Activated CD4-positive, alpha-beta T cell treated with anti-CD3 and anti-CD28 coated beads, Interleukin-2, amount 10 ng/mL, durations not matched to agents 7 days and 5 days (primary cell): ENCODE measurements at regions not wholly inside any gene's neighbourhood (a gene's known extent, or its start where the extent isn't known, plus 50 kb on each side); places are given as distances from the start of the nearest gene placed in this dataset.
"Not testable (repeated sequence)": the region's sequence is repeated elsewhere in the genome, so short reads cannot be mapped to it uniquely, and the experiment has no call there.

Source experiments
- CTCF ChIA-PET: fragments of 350-600 bp; sonication (Branson Sonifier 250); formaldehyde crosslinking; loops from one replicate; lab custom pipeline; 2021; ENCODE audit warnings: antibody characterized with exemption; lab: Charles Lee
- POLR2A ChIA-PET: fragments of 350-600 bp; sonication (Branson Sonifier 250); formaldehyde crosslinking; loops from one replicate; lab custom pipeline; 2021; ENCODE audit warnings: antibody characterized with exemption; lab: Charles Lee
- DNase-seq: peaks from one replicate; pipeline ENCODE4 v3.0.0-alpha.2; 2020
- H3K27ac Mint-ChIP-seq: one replicate; pipeline ENCODE4 v1.8.0; 2021; ENCODE audit warnings: mild to moderate bottlenecking, moderate library complexity, mixed read lengths
- H3K27me3 Mint-ChIP-seq: one replicate; pipeline ENCODE4 v1.8.0; 2021; ENCODE audit warnings: mixed read lengths
- H3K36me3 Mint-ChIP-seq: one replicate; pipeline ENCODE4 v1.8.0; 2021; ENCODE audit warnings: low read depth, mixed read lengths
- H3K4me1 Mint-ChIP-seq: one replicate; pipeline ENCODE4 v1.8.0; 2021; ENCODE audit warnings: mixed read lengths
- H3K4me3 Mint-ChIP-seq: one replicate; pipeline ENCODE4 v1.8.0; 2021; ENCODE audit warnings: mild to moderate bottlenecking, moderate library complexity, mixed read lengths
- H3K9me3 Mint-ChIP-seq: one replicate; pipeline ENCODE4 v1.8.0; 2021; ENCODE audit warnings: mixed read lengths

- H3K36me3 Mint-ChIP-seq = no peaks in the 10 kb centered on the region
- H3K27ac Mint-ChIP-seq = no peak overlapping the region
- no peak overlapping the region for H3K4me3 Mint-ChIP-seq
- H3K9me3 Mint-ChIP-seq = no peaks in the 10 kb centered on the region
- no peaks in the 10 kb centered on the region for H3K4me1 Mint-ChIP-seq
- CTCF ChIA-PET = no interaction called here
- POLR2A ChIA-PET = no interaction called here
- no peak for DNase-seq
- peaks cover 3% of the 10 kb centered on the region for H3K27me3 Mint-ChIP-seq
Observed at GRCh38 chr7:13092708-13093005, 405.2 kb downstream of the ARL4A start.

- ChIA-PET POLR2A (no interaction called here), CTCF (no interaction called here)
- DNase-seq = no peak
- no peak overlapping the region for H3K27ac Mint-ChIP-seq
- peaks cover 3% of the 10 kb centered on the region for H3K27me3 Mint-ChIP-seq
- no peak overlapping the region for H3K4me3 Mint-ChIP-seq
- no peaks in the 10 kb centered on the region for H3K36me3 Mint-ChIP-seq
- H3K4me1 Mint-ChIP-seq = no peaks in the 10 kb centered on the region
- H3K9me3 Mint-ChIP-seq = no peaks in the 10 kb centered on the region
Observed at GRCh38 chr7:13093160-13093559, 405.7 kb downstream of the ARL4A start.

GRCh38 chr7:13097499-13097898 lies 410.1 kb downstream of the ARL4A start:
- H3K27me3 Mint-ChIP-seq = peaks cover 3% of the 10 kb centered on the region
- ChIA-PET CTCF (interaction anchor here (1.9 kb wide), 1 partner anchor 411 kb away, joined by 4 read pairs; no protein-coding TSS in a partner anchor), POLR2A (no interaction called here)
- H3K36me3 Mint-ChIP-seq = no peaks in the 10 kb centered on the region
- H3K4me3 Mint-ChIP-seq = no peak overlapping the region
- H3K9me3 Mint-ChIP-seq = no peaks in the 10 kb centered on the region
- no peaks in the 10 kb centered on the region for H3K4me1 Mint-ChIP-seq
- no peak overlapping the region for H3K27ac Mint-ChIP-seq
- DNase-seq = no peak

- Mint-ChIP-seq H3K36me3 (no peaks in the 10 kb centered on the region), H3K27me3 (no peaks in the 10 kb centered on the region), H3K27ac (no peak overlapping the region), H3K9me3 (no peaks in the 10 kb centered on the region), H3K4me3 (no peak overlapping the region), H3K4me1 (no peaks in the 10 kb centered on the region)
- ChIA-PET POLR2A (no interaction called here), CTCF (no interaction called here)
- DNase-seq = no peak
Observed at GRCh38 chr7:13098161-13098560, 410.7 kb downstream of the ARL4A start.

GRCh38 chr7:13099154-13099795 lies 411.8 kb downstream of the ARL4A start:
- CTCF ChIA-PET = no interaction called here
- H3K4me1 Mint-ChIP-seq = peaks cover 2% of the 10 kb centered on the region
- no peaks in the 10 kb centered on the region for H3K36me3 Mint-ChIP-seq
- H3K27ac Mint-ChIP-seq = no peak overlapping the region
- POLR2A ChIA-PET = no interaction called here
- H3K9me3 Mint-ChIP-seq = no peaks in the 10 kb centered on the region
- DNase-seq = no peak
- no peaks in the 10 kb centered on the region for H3K27me3 Mint-ChIP-seq
- H3K4me3 Mint-ChIP-seq = no peak overlapping the region

- Mint-ChIP-seq H3K27ac (no peak overlapping the region), H3K36me3 (no peaks in the 10 kb centered on the region), H3K4me3 (no peak overlapping the region), H3K4me1 (peaks cover 2% of the 10 kb centered on the region), H3K27me3 (no peaks in the 10 kb centered on the region), H3K9me3 (no peaks in the 10 kb centered on the region)
- no peak for DNase-seq
- CTCF ChIA-PET = interaction anchor here (0.8 kb wide), 2 partner anchors 14 to 417 kb away, joined by 3 read pairs; partner anchors contain the start of gene ARL4A
- POLR2A ChIA-PET = no interaction called here
Observed at GRCh38 chr7:13104128-13104527, 416.7 kb downstream of the ARL4A start.

GRCh38 chr7:13105209-13105608 lies 417.8 kb downstream of the ARL4A start:
- POLR2A ChIA-PET = no interaction called here
- Mint-ChIP-seq H3K36me3 (no peaks in the 10 kb centered on the region), H3K27me3 (no peaks in the 10 kb centered on the region), H3K27ac (no peak overlapping the region), H3K4me1 (peaks cover 2% of the 10 kb centered on the region), H3K4me3 (no peak overlapping the region), H3K9me3 (no peaks in the 10 kb centered on the region)
- DNase-seq = no peak
- CTCF ChIA-PET = no interaction called here

GRCh38 chr7:13106513-13106912 lies 419.1 kb downstream of the ARL4A start:
- no peaks in the 10 kb centered on the region for H3K36me3 Mint-ChIP-seq
- H3K9me3 Mint-ChIP-seq = no peaks in the 10 kb centered on the region
- no peak overlapping the region for H3K4me3 Mint-ChIP-seq
- no peak overlapping the region for H3K27ac Mint-ChIP-seq
- no peaks in the 10 kb centered on the region for H3K27me3 Mint-ChIP-seq
- POLR2A ChIA-PET = no interaction called here
- peaks cover 2% of the 10 kb centered on the region for H3K4me1 Mint-ChIP-seq
- no peak for DNase-seq
- CTCF ChIA-PET = interaction anchor here (1.3 kb wide), 2 partner anchors 9 to 420 kb away, joined by 5 read pairs; no protein-coding TSS in a partner anchor

- no peaks in the 10 kb centered on the region for H3K9me3 Mint-ChIP-seq
- POLR2A ChIA-PET = no interaction called here
- H3K4me1 Mint-ChIP-seq = peaks cover 2% of the 10 kb centered on the region
- CTCF ChIA-PET = interaction anchor here (1.3 kb wide), 2 partner anchors 8 to 421 kb away, joined by 5 read pairs; no protein-coding TSS in a partner anchor
- no peak for DNase-seq
- no peak overlapping the region for H3K4me3 Mint-ChIP-seq
- no peak overlapping the region for H3K27ac Mint-ChIP-seq
- no peaks in the 10 kb centered on the region for H3K27me3 Mint-ChIP-seq
- H3K36me3 Mint-ChIP-seq = no peaks in the 10 kb centered on the region
Observed at GRCh38 chr7:13107291-13107690, 419.9 kb downstream of the ARL4A start.

GRCh38 chr7:13108061-13108460 lies 420.6 kb downstream of the ARL4A start:
- ChIA-PET POLR2A (no interaction called here), CTCF (interaction anchor here (1.9 kb wide), 1 partner anchor 422 kb away, joined by 6 read pairs; no protein-coding TSS in a partner anchor)
- Mint-ChIP-seq H3K27ac (no peak overlapping the region), H3K36me3 (no peaks in the 10 kb centered on the region), H3K4me3 (no peak overlapping the region), H3K27me3 (no peaks in the 10 kb centered on the region), H3K9me3 (no peaks in the 10 kb centered on the region), H3K4me1 (peaks cover 2% of the 10 kb centered on the region)
- DNase-seq = no peak

GRCh38 chr7:13109201-13109600 lies 421.8 kb downstream of the ARL4A start:
- POLR2A ChIA-PET = no interaction called here
- Mint-ChIP-seq H3K4me3 (no peak overlapping the region), H3K27ac (no peak overlapping the region), H3K27me3 (no peaks in the 10 kb centered on the region), H3K36me3 (no peaks in the 10 kb centered on the region), H3K9me3 (no peaks in the 10 kb centered on the region), H3K4me1 (peaks cover under 1% of the 10 kb centered on the region)
- no peak for DNase-seq
- CTCF ChIA-PET = interaction anchor here (0.7 to 1.9 kb wide), 2 partner anchors 419 to 423 kb away, joined by 3 to 6 read pairs; no protein-coding TSS in a partner anchor

GRCh38 chr7:13110107-13110506 lies 422.7 kb downstream of the ARL4A start:
- DNase-seq = no peak
- Mint-ChIP-seq H3K27me3 (no peaks in the 10 kb centered on the region), H3K27ac (no peak overlapping the region), H3K9me3 (no peaks in the 10 kb centered on the region), H3K4me3 (no peak overlapping the region), H3K4me1 (no peaks in the 10 kb centered on the region), H3K36me3 (no peaks in the 10 kb centered on the region)
- ChIA-PET CTCF (interaction anchor here (0.7 to 1.9 kb wide), 2 partner anchors 420 to 424 kb away, joined by 3 to 6 read pairs; no protein-coding TSS in a partner anchor), POLR2A (no interaction called here)

- POLR2A ChIA-PET = no interaction called here
- Mint-ChIP-seq H3K4me3 (no peak overlapping the region), H3K9me3 (no peaks in the 10 kb centered on the region), H3K27ac (no peak overlapping the region), H3K4me1 (no peaks in the 10 kb centered on the region), H3K27me3 (no peaks in the 10 kb centered on the region), H3K36me3 (no peaks in the 10 kb centered on the region)
- CTCF ChIA-PET = interaction anchor here (1.1 to 1.3 kb wide), 2 partner anchors 9 to 425 kb away, joined by 3 to 4 read pairs; no protein-coding TSS in a partner anchor
- DNase-seq = no peak
Observed at GRCh38 chr7:13111230-13111629, 423.8 kb downstream of the ARL4A start.

GRCh38 chr7:13114240-13114639 lies 426.8 kb downstream of the ARL4A start:
- H3K27me3 Mint-ChIP-seq, H3K4me3 Mint-ChIP-seq: not testable (repeated sequence)
- CTCF ChIA-PET = interaction anchor here (1.7 to 2.5 kb wide), 2 partner anchors 8 to 428 kb away, joined by 4 to 5 read pairs; no protein-coding TSS in a partner anchor

More at GRCh38 chr7:13114240-13114639, 426.8 kb downstream of the ARL4A start:
- H3K36me3 Mint-ChIP-seq, H3K9me3 Mint-ChIP-seq, DNase-seq, POLR2A ChIA-PET, H3K27ac Mint-ChIP-seq, H3K4me1 Mint-ChIP-seq: not testable (repeated sequence)
